K562 (cell line): ENCODE measurements at regions not wholly inside any gene's neighbourhood (a gene's known extent, or its start where the extent isn't known, plus 50 kb on each side); places are given as distances from the start of the nearest gene placed in this dataset.

ENCODE experiments used
- ATAC-seq: fragments of 200-7000 bp; cut with Tn5 transposase; 3 replicates; pipeline ENCODE4 v1.9.1; 2020; ENCODE audit warnings: moderate library complexity
- BruUV-seq: library from RNA; stranded (reverse); fragments of 400-500 nt; replicated peaks from 2 replicates; lab custom pipeline; 2021; lab: Mats Ljungman, UMichigan
- CTCF ChIA-PET: fragments of 300-600 bp; formaldehyde crosslinking; extraction: SDS; loops from one replicate; lab custom pipeline; 2021; ENCODE audit warnings: low intra/inter-chr PET ratio; lab: Yijun Ruan, JAX
- POLR2A ChIA-PET: fragments of 300-600, 350-650 bp; sonication (Branson Sonifier 250); formaldehyde crosslinking; extraction: SDS; loops from one replicate; lab custom pipeline; 2021; ENCODE audit warnings: antibody characterized with exemption, inconsistent platforms; lab: Yijun Ruan, JAX
- DNase-seq, 4 experiments: peaks; one replicate each; pipeline versions ENCODE4 v3.0.0 to v3.0.0-alpha.2; 2011 to 2018; ENCODE audit warnings: low spot score in 3 of 4, mixed read lengths in 3 of 4; ENCODE audit errors: extremely low read depth in 1 of 4
- FAIRE-seq: peaks from 2 replicates; lab custom pipeline; 2011; peaks lifted over from hg19 to GRCh38; lab: Jason Lieb, UNC
- H2AFZ ChIP-seq: 2 replicates; pipeline ENCODE4 v1.6.0; 2011; ENCODE audit warnings: low read depth, low read length, control low read depth, inconsistent platforms
- H3K27ac ChIP-seq: fragments of 200-600 bp; 3 replicates; pipeline ENCODE4 v1.8.0; 2011; ENCODE audit warnings: low read depth, mild to moderate bottlenecking, control low read depth, inconsistent platforms, low read length, moderate library complexity, mixed read lengths; ENCODE audit errors: extremely low read depth
- H3K27me3 ChIP-seq, 2 experiments: fragments of 300-600 bp in 1 of 2; 2 replicates in 1 of 2; 3 replicates in 1 of 2; pipeline versions ENCODE4 v1.6.0 to v1.8.0; 2011; ENCODE audit warnings: inconsistent platforms in 2 of 2, low read length in 2 of 2, mild to moderate bottlenecking in 1 of 2, mixed read lengths in 1 of 2, moderate library complexity in 1 of 2; ENCODE audit not compliant: control insufficient read depth in 2 of 2, insufficient read depth in 2 of 2
- H3K36me3 ChIP-seq: fragments of 300-600 bp; 3 replicates; pipeline ENCODE4 v1.8.0; 2011; ENCODE audit warnings: mild to moderate bottlenecking, low read length, inconsistent platforms; ENCODE audit not compliant: control insufficient read depth, insufficient read depth
- H3K4me1 ChIP-seq, 2 experiments: fragments of 200-600 bp in 1 of 2; replicated peaks in 1 of 2; 2 replicates in 1 of 2; 3 replicates in 1 of 2; pipeline versions ENCODE4 v1.5.1 to v1.8.0; 2011; ENCODE audit warnings: inconsistent platforms in 2 of 2, low read length in 2 of 2, mild to moderate bottlenecking in 1 of 2, mixed read lengths in 1 of 2, moderate library complexity in 1 of 2; ENCODE audit not compliant: control insufficient read depth in 2 of 2, insufficient read depth in 2 of 2
- H3K4me2 ChIP-seq: 2 replicates; pipeline ENCODE4 v1.6.1; 2011; ENCODE audit warnings: low read length, control low read depth, inconsistent platforms, mixed read lengths; ENCODE audit not compliant: insufficient read depth
- H3K4me3 ChIP-seq: fragments of 200-600 bp; sonication (generic), shearing (Covaris generic); 2 replicates; pipeline ENCODE4 v1.5.1; 2016; ENCODE audit warnings: control low read depth, inconsistent platforms
- H3K79me2 ChIP-seq: fragments of 200-600 bp; 3 replicates; pipeline ENCODE4 v1.8.0; 2011; ENCODE audit warnings: low read length, inconsistent platforms; ENCODE audit not compliant: control insufficient read depth, insufficient read depth
- H3K9ac ChIP-seq, 2 experiments: 2 replicates each; pipeline versions ENCODE4 v1.6.0 to v1.6.1; 2011; ENCODE audit warnings: low read depth in 2 of 2, low read length in 2 of 2, control low read depth in 1 of 2, inconsistent platforms in 1 of 2, mild to moderate bottlenecking in 1 of 2, mixed read lengths in 1 of 2; ENCODE audit not compliant: insufficient read depth in 1 of 2
- H3K9me1 ChIP-seq: one replicate; pipeline ENCODE4 v1.6.0; 2011; ENCODE audit warnings: inconsistent platforms, mild to moderate bottlenecking, low read length, moderate library complexity; ENCODE audit not compliant: control insufficient read depth, insufficient read depth
- H3K9me3 ChIP-seq: replicated peaks from 2 replicates; pipeline ENCODE4 v1.5.1; 2011; ENCODE audit warnings: low read depth, low read length, inconsistent platforms; ENCODE audit not compliant: control insufficient read depth, insufficient read depth
- H4K20me1 ChIP-seq: replicated peaks from 2 replicates; pipeline ENCODE4 v1.6.1; 2011; ENCODE audit warnings: low read length, inconsistent platforms, mixed read lengths; ENCODE audit not compliant: control insufficient read depth, insufficient read depth
- ARID2 ChIP-seq: fragments of 450-650 bp; IDR thresholded peaks from 2 replicates; pipeline ENCODE4 v1.6.1; 2017; ENCODE audit warnings: antibody characterized with exemption, mild to moderate bottlenecking
- FOXJ3 ChIP-seq: sonication (generic); formaldehyde crosslinking; IDR thresholded peaks from 2 replicates; pipeline ENCODE4 v1.4.0; 2020; ENCODE audit warnings: mild to moderate bottlenecking, missing genetic modification reagents
- NR2F6 ChIP-seq: fragments of 450-650 bp; formaldehyde crosslinking; IDR thresholded peaks from 2 replicates; pipeline ENCODE4 v1.4.0; 2020; ENCODE audit warnings: mild to moderate bottlenecking
- RBM15 ChIP-seq: fragments of 200-400 bp; formaldehyde crosslinking; IDR thresholded peaks from 2 replicates; pipeline ENCODE4 v1.6.1; 2018; ENCODE audit warnings: mild to moderate bottlenecking, low read length, moderate library complexity; ENCODE audit not compliant: insufficient read depth
- RFX1 ChIP-seq: fragments of 450-650 bp; IDR thresholded peaks from 2 replicates; pipeline ENCODE4 v1.6.1; 2016; ENCODE audit warnings: mild to moderate bottlenecking, moderate library complexity
- SP2 ChIP-seq: IDR thresholded peaks from 2 replicates; pipeline ENCODE4 v1.6.1; 2011; ENCODE audit warnings: mild to moderate bottlenecking, low read depth, low read length, moderate library complexity; ENCODE audit not compliant: poor library complexity, severe bottlenecking; ENCODE audit errors: extremely low read depth
- ZEB2 ChIP-seq: fragments of 450-650 bp; IDR thresholded peaks from 2 replicates; pipeline ENCODE4 v1.6.1; 2016
- ZNF384 ChIP-seq: IDR thresholded peaks from 2 replicates; pipeline ENCODE4 v1.6.1; 2012; ENCODE audit warnings: low read depth, low read length, improper control_type of control experiment
- ZNF408 ChIP-seq: fragments of 250-450 bp; sonication (Bioruptor Pico); IDR thresholded peaks from 2 replicates; pipeline ENCODE4 v1.4.0; 2020; ENCODE audit warnings: low read depth, mild to moderate bottlenecking, moderate library complexity
- whole genome bisulfite sequencing: fragments of 100-300 bp; shearing (Covaris generic); methylation state at CpG from one replicate; pipeline ENCODE4 v1.1.6; 2016; ENCODE audit warnings: low coverage, mixed read lengths; ENCODE audit not compliant: insufficient coverage; ENCODE audit errors: missing lambda C conversion rate; 5-methylcytosine and 5-hydroxymethylcytosine counted together
- in situ Hi-C: fragments of 300-500 bp; cut with MboI; formaldehyde crosslinking; loops from 4 replicates; pipeline ENCODE4 v1.15.0; 2018; ENCODE audit warnings: inconsistent platforms, mixed read lengths
- intact Hi-C: fragments of 100-400 bp; cut with micrococcal nuclease; formaldehyde crosslinking; loops from 2 replicates; pipeline ENCODE4 v1.14.2; 2022
- TF ChIP-seq, protein P1 (sequence below): sonication (generic); formaldehyde crosslinking; IDR thresholded peaks from 2 replicates; pipeline ENCODE4 v1.8.0; 2023; ENCODE audit warnings: mild to moderate bottlenecking, missing genetic modification reagents

GRCh38 chr2:17043173-17043572 lies 377.5 kb upstream of the CYRIA start (continued):
- TF ChIP-seq, protein P1, sequence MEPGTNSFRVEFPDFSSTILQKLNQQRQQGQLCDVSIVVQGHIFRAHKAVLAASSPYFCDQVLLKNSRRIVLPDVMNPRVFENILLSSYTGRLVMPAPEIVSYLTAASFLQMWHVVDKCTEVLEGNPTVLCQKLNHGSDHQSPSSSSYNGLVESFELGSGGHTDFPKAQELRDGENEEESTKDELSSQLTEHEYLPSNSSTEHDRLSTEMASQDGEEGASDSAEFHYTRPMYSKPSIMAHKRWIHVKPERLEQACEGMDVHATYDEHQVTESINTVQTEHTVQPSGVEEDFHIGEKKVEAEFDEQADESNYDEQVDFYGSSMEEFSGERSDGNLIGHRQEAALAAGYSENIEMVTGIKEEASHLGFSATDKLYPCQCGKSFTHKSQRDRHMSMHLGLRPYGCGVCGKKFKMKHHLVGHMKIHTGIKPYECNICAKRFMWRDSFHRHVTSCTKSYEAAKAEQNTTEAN (CRISPR knock-in tag): no peak
- TF ChIP-seq RBM15 (no peak), FOXJ3 (CRISPR knock-in tag) (no peak), ZEB2 (no peak), NR2F6 (CRISPR knock-in tag) (no peak)
- TF ChIP-seq, all 486 proteins: peak for 0

- no peak for ATAC-seq
- intact Hi-C loops: no loop called here
- Histone ChIP-seq H3K27ac (no peak overlapping the region), H3K27me3 (no peaks in the 10 kb centered on the region), H3K9ac (no peak overlapping the region), H3K4me2 (no peak overlapping the region), H3K79me2 (no peaks in the 10 kb centered on the region), H3K9me3 (no peaks in the 10 kb centered on the region), H3K4me3 (no peak overlapping the region)
- CTCF ChIA-PET: no interaction called here
- peak; percentile 48; the same call in 1 of the 2 replicates for TF ChIP-seq RFX1
- no peak for TF ChIP-seq ARID2
- no peak for TF ChIP-seq ZNF384
- no peak for TF ChIP-seq SP2
- no peak for TF ChIP-seq ZNF408 (CRISPR knock-in tag)
- TF ChIP-seq, all 486 proteins: peak for 1
- POLR2A ChIA-PET: interaction anchor here (0.5 kb wide), 1 partner anchor 45 kb away, joined by 3 read pairs; no protein-coding TSS in a partner anchor
- 4% methylated on average over 5 of the region's 5 CpGs for WGBS
- no peak for DNase-seq
- no peaks in the 10 kb centered on the region for H3K9me1 ChIP-seq
- H3K4me1 ChIP-seq: no peaks in the 10 kb centered on the region
- no peaks in the 10 kb centered on the region for H4K20me1 ChIP-seq
- BruUV-seq: no TSS peak
- H3K36me3 ChIP-seq: no peaks in the 10 kb centered on the region
- no peak for FAIRE-seq
- H2AFZ ChIP-seq: no peak overlapping the region
- in situ Hi-C loops: no loop called here
Measured at GRCh38 chr2:17036361-17036760, 370.7 kb upstream of the CYRIA start.
